ENCODE measurements at regions not wholly inside any gene's neighbourhood (a gene's known extent, or its start where the extent isn't known, plus 50 kb on each side); places are given as distances from the start of the nearest gene placed in this dataset.

DNA sequence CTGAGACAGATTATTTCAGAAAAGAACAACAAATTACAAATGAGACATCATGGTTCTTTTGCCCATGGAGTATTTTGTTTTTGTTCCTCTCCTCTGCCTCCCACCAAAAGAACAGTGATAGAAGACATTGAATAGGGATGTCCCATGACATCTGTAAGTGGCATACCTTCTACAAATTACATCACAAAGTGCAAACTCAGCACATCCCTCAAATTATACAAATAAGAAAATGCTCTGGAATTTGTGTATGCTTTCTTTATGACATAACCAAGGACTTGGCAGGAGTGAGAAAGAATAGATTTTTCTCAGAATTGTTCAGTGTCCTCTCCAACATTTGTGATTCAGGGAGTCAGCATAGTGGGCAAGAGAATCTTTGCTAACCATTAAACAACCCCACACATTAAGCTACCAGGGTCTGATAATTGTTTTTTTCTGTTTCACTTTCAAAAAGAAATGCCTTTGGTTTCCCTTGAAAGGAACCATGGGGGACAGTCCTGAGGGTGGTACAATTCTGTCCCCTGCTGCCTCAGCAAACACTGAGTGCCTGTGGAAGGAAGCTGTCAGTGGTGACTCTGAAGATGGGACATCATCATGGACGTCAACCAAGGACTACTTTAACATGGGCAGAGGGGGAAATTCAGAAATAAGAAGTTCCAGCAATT, 430.3 kb downstream of the AASDHPPT start:
- POLR2A ChIA-PET: no interaction called here
- TF ChIP-seq ZBTB21 (tag by site-specific recombination; IDR thresholded peaks at IDR 0.05) (no peak), ZNF488 (tag by site-specific recombination; IDR thresholded peaks at IDR 0.05) (no peak), ZNF280D (tag by site-specific recombination; IDR thresholded peaks at IDR 0.05) (no peak), ZNF629 (tag by site-specific recombination; IDR thresholded peaks at IDR 0.05) (no peak), ZNF394 (tag by site-specific recombination; IDR thresholded peaks at IDR 0.05; ENCODE audit: borderline replicate concordance) (no peak), ZNF791 (tag by site-specific recombination; IDR thresholded peaks at IDR 0.05) (no peak), ZNF16 (tag by site-specific recombination; IDR thresholded peaks at IDR 0.05; ENCODE audit: low read depth) (no peak), ZNF132 (tag by site-specific recombination; IDR thresholded peaks at IDR 0.05; ENCODE audit: borderline replicate concordance) (no peak), RBAK (tag by site-specific recombination; IDR thresholded peaks at IDR 0.05) (no peak), ZNF530 (tag by site-specific recombination; IDR thresholded peaks at IDR 0.05; ENCODE audit: low read depth) (no peak), ZNF426 (tag by site-specific recombination; IDR thresholded peaks at IDR 0.05) (no peak), ZNF768 (tag by site-specific recombination; IDR thresholded peaks at IDR 0.05) (no peak), ZNF391 (tag by site-specific recombination; IDR thresholded peaks at IDR 0.05; ENCODE audit: borderline replicate concordance, low read depth) (no peak), ZNF362 (tag by site-specific recombination; IDR thresholded peaks at IDR 0.05) (no peak), ZEB2 (tag by site-specific recombination; IDR thresholded peaks at IDR 0.05) (no peak)
- TF ChIP-seq, protein P1, sequence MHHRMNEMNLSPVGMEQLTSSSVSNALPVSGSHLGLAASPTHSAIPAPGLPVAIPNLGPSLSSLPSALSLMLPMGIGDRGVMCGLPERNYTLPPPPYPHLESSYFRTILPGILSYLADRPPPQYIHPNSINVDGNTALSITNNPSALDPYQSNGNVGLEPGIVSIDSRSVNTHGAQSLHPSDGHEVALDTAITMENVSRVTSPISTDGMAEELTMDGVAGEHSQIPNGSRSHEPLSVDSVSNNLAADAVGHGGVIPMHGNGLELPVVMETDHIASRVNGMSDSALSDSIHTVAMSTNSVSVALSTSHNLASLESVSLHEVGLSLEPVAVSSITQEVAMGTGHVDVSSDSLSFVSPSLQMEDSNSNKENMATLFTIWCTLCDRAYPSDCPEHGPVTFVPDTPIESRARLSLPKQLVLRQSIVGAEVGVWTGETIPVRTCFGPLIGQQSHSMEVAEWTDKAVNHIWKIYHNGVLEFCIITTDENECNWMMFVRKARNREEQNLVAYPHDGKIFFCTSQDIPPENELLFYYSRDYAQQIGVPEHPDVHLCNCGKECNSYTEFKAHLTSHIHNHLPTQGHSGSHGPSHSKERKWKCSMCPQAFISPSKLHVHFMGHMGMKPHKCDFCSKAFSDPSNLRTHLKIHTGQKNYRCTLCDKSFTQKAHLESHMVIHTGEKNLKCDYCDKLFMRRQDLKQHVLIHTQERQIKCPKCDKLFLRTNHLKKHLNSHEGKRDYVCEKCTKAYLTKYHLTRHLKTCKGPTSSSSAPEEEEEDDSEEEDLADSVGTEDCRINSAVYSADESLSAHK (tag by site-specific recombination; IDR thresholded peaks at IDR 0.05): no peak
- TF ChIP-seq, protein P2, sequence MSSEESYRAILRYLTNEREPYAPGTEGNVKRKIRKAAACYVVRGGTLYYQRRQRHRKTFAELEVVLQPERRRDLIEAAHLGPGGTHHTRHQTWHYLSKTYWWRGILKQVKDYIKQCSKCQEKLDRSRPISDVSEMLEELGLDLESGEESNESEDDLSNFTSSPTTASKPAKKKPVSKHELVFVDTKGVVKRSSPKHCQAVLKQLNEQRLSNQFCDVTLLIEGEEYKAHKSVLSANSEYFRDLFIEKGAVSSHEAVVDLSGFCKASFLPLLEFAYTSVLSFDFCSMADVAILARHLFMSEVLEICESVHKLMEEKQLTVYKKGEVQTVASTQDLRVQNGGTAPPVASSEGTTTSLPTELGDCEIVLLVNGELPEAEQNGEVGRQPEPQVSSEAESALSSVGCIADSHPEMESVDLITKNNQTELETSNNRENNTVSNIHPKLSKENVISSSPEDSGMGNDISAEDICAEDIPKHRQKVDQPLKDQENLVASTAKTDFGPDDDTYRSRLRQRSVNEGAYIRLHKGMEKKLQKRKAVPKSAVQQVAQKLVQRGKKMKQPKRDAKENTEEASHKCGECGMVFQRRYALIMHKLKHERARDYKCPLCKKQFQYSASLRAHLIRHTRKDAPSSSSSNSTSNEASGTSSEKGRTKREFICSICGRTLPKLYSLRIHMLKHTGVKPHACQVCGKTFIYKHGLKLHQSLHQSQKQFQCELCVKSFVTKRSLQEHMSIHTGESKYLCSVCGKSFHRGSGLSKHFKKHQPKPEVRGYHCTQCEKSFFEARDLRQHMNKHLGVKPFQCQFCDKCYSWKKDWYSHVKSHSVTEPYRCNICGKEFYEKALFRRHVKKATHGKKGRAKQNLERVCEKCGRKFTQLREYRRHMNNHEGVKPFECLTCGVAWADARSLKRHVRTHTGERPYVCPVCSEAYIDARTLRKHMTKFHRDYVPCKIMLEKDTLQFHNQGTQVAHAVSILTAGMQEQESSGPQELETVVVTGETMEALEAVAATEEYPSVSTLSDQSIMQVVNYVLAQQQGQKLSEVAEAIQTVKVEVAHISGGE (tag by site-specific recombination; conservative IDR thresholded peaks at IDR 0.05; ENCODE audit: low read depth): no peak
- CTCF ChIA-PET: interaction anchor here (0.6 kb wide), 1 partner anchor 184 kb away, joined by 3 read pairs; no protein-coding TSS in a partner anchor
- Histone ChIP-seq H3K4me3 (ENCODE audit: low read depth, low read length) (no peak overlapping the region), H3K27ac (ENCODE audit: extremely low read depth, low read depth, low read length) (no peak overlapping the region), H3K9me3 (ENCODE audit: control insufficient read depth, insufficient read depth, low read depth, low read length) (no peaks in the 10 kb centered on the region), H3K36me3 (ENCODE audit: control insufficient read depth in 2 of 2, insufficient read depth in 1 of 2, low read length in 2 of 2) (no peaks in the 10 kb centered on the region), H3K4me1 (ENCODE audit: control insufficient read depth, insufficient read depth, low read length) (no peaks in the 10 kb centered on the region)

All from HEK293 (cell line).